Endodermal cell (in vitro differentiated cells): ENCODE measurements at regions not wholly inside any gene's neighbourhood (a gene's known extent, or its start where the extent isn't known, plus 50 kb on each side); places are given as distances from the start of the nearest gene placed in this dataset.

Experiments
- DNase-seq: peaks from one replicate; pipeline ENCODE4 v3.0.0-alpha.2; 2017
- H3K27ac ChIP-seq: 2 replicates; pipeline ENCODE4 v1.5.1; 2013; ENCODE audit warnings: mild to moderate bottlenecking, low read depth, low read length, moderate library complexity
- H3K27me3 ChIP-seq: 2 replicates; pipeline ENCODE4 v1.6.1; 2013; ENCODE audit warnings: mild to moderate bottlenecking, low read length, moderate library complexity; ENCODE audit not compliant: insufficient read depth, control insufficient read depth, poor library complexity, severe bottlenecking
- H3K36me3 ChIP-seq: 2 replicates; pipeline ENCODE4 v1.7.0; 2013; ENCODE audit warnings: mild to moderate bottlenecking, low read length, moderate library complexity; ENCODE audit not compliant: control insufficient read depth, insufficient read depth
- H3K4me1 ChIP-seq: one replicate; pipeline ENCODE4 v1.7.0; 2013; ENCODE audit warnings: low read length; ENCODE audit not compliant: control insufficient read depth, insufficient read depth
- H3K4me3 ChIP-seq: 2 replicates; pipeline ENCODE4 v1.5.1; 2013; ENCODE audit warnings: mild to moderate bottlenecking, low read length, moderate library complexity
- H3K9ac ChIP-seq: 2 replicates; pipeline ENCODE4 v1.6.1; 2013; ENCODE audit warnings: mild to moderate bottlenecking, low read length, moderate library complexity; ENCODE audit not compliant: poor library complexity, severe bottlenecking; ENCODE audit errors: extremely low read depth
- H3K9me3 ChIP-seq: 2 replicates; pipeline ENCODE4 v1.6.1; 2013; ENCODE audit warnings: mild to moderate bottlenecking, low read length, moderate library complexity; ENCODE audit not compliant: control insufficient read depth
- H3K27ac Mint-ChIP-seq: 2 replicates; pipeline ENCODE4 v1.8.0; 2020; ENCODE audit warnings: mixed read lengths
- H3K27me3 Mint-ChIP-seq: 2 replicates; pipeline ENCODE4 v1.8.0; 2021; ENCODE audit warnings: mild to moderate bottlenecking, mixed read lengths; ENCODE audit not compliant: insufficient read depth
- H3K36me3 Mint-ChIP-seq: 2 replicates; pipeline ENCODE4 v1.8.0; 2020; ENCODE audit warnings: low read depth, mixed read lengths
- H3K4me1 Mint-ChIP-seq: 2 replicates; pipeline ENCODE4 v1.8.0; 2020; ENCODE audit warnings: mixed read lengths
- H3K4me3 Mint-ChIP-seq: 2 replicates; pipeline ENCODE4 v1.8.0; 2020; ENCODE audit warnings: mild to moderate bottlenecking, moderate library complexity, mixed read lengths
- H3K9me3 Mint-ChIP-seq: 2 replicates; pipeline ENCODE4 v1.8.0; 2020; ENCODE audit warnings: mild to moderate bottlenecking, mixed read lengths
- CTCF ChIP-seq: fragments of 200-600 bp; sonication (generic); conservative IDR thresholded peaks from 2 replicates; pipeline ENCODE4 v1.5.0; 2021; ENCODE audit warnings: antibody characterized with exemption, mild to moderate bottlenecking
- WGBS, 2 experiments: methylation state at CpG; one replicate each; pipeline versions ENCODE4 v1.1.5 to v1.1.7; 2013; ENCODE audit warnings: missing lambda C conversion rate in 2 of 2, mixed read lengths in 1 of 2; ENCODE audit not compliant: insufficient coverage in 1 of 2, insufficient read length in 1 of 2; 5-methylcytosine and 5-hydroxymethylcytosine counted together

- Histone ChIP-seq H3K4me3 (no peak overlapping the region), H3K36me3 (no peaks in the 10 kb centered on the region)
- 100% methylated on average over 1 of the region's 1 CpG; no CpG with 5 or more reads in 1 of the 2 experiments for WGBS, 2 experiments
These were observed 163.7 kb upstream of the AHR start for GRCh38 chr7:17134786-17135185.

GRCh38 chr7:17136126-17136525 is 162.3 kb upstream of the AHR start:
- Mint-ChIP-seq H3K27me3 (peaks cover 68% of the 10 kb centered on the region), H3K4me3 (no peak overlapping the region), H3K27ac (no peak overlapping the region), H3K9me3 (no peaks in the 10 kb centered on the region), H3K4me1 (peaks cover 8% of the 10 kb centered on the region), H3K36me3 (no peaks in the 10 kb centered on the region)
- Histone ChIP-seq H3K9me3 (peaks cover 4% of the 10 kb centered on the region), H3K27me3 (peaks cover 64% of the 10 kb centered on the region), H3K36me3 (no peaks in the 10 kb centered on the region), H3K27ac (no peak overlapping the region), H3K4me1 (no peaks in the 10 kb centered on the region), H3K9ac (no peak overlapping the region), H3K4me3 (no peak overlapping the region)
- 82 to 91% methylated on average over 6 of the region's 6 CpGs for WGBS, 2 experiments
- TF ChIP-seq CTCF = no peak
- DNase-seq = no peak

More at GRCh38 chr7:17134786-17135185, 163.7 kb upstream of the AHR start:
- Histone ChIP-seq H3K4me1 (no peaks in the 10 kb centered on the region), H3K9me3 (peaks cover 4% of the 10 kb centered on the region), H3K9ac (no peak overlapping the region), H3K27me3 (peaks cover 64% of the 10 kb centered on the region), H3K27ac (no peak overlapping the region)
- no peak overlapping the region for H3K4me3 Mint-ChIP-seq
- H3K4me1 Mint-ChIP-seq = peaks cover 20% of the 10 kb centered on the region
- no peak for DNase-seq
- no peaks in the 10 kb centered on the region for H3K36me3 Mint-ChIP-seq
- peaks cover 66% of the 10 kb centered on the region for H3K27me3 Mint-ChIP-seq
- no peak for TF ChIP-seq CTCF
- no peaks in the 10 kb centered on the region for H3K9me3 Mint-ChIP-seq
- no peak overlapping the region for H3K27ac Mint-ChIP-seq

GRCh38 chr7:17139081-17139480 is 159.4 kb upstream of the AHR start:
- Histone ChIP-seq H3K27me3 (peaks cover 58% of the 10 kb centered on the region), H3K36me3 (no peaks in the 10 kb centered on the region), H3K27ac (no peak overlapping the region), H3K9ac (no peak overlapping the region), H3K9me3 (no peaks in the 10 kb centered on the region), H3K4me3 (no peak overlapping the region), H3K4me1 (no peaks in the 10 kb centered on the region)
- Mint-ChIP-seq H3K27ac (no peak overlapping the region), H3K9me3 (no peaks in the 10 kb centered on the region), H3K36me3 (no peaks in the 10 kb centered on the region), H3K27me3 (peaks cover 63% of the 10 kb centered on the region), H3K4me3 (no peak overlapping the region), H3K4me1 (no peaks in the 10 kb centered on the region)
- TF ChIP-seq CTCF = no peak
- 90 to 100% methylated on average over 1 of the region's 1 CpG for WGBS, 2 experiments
- no peak for DNase-seq
